Fibroblast of lung (primary cell): ENCODE measurements at regions not wholly inside any gene's neighbourhood (a gene's known extent, or its start where the extent isn't known, plus 50 kb on each side); places are given as distances from the start of the nearest gene placed in this dataset.
"Not testable (repeated sequence)": the region's sequence is repeated elsewhere in the genome, so short reads cannot be mapped to it uniquely, and the experiment has no call there.

ENCODE experiments used
- CTCF ChIP-seq, 2 donors: IDR thresholded peaks in 1 of 2; conservative IDR thresholded peaks in 1 of 2; 1 replicate in 1 of 2; 2 replicates in 1 of 2; pipeline ENCODE4 v1.5.1; 2011 to 2012; ENCODE audit warnings: low read length in 2 of 2, control low read depth in 1 of 2, inconsistent platforms in 1 of 2, low read depth in 1 of 2, mild to moderate bottlenecking in 1 of 2
- EZH2 ChIP-seq: IDR thresholded peaks from 2 replicates; pipeline ENCODE4 v1.5.1; 2012; ENCODE audit warnings: low read length, control low read depth, mild to moderate bottlenecking; ENCODE audit errors: missing control alignments

GRCh38 chr3:195637473-195638233 is 53.9 kb upstream of the APOD start:
- TF ChIP-seq CTCF (conservative IDR thresholded peaks at IDR 0.05 in 1 of 2, IDR thresholded peaks at IDR 0.05 in 1 of 2; ENCODE audit: low read depth in 1 of 2, low read length in 2 of 2); EZH2: not testable (repeated sequence)
